ENCODE measurements at regions not wholly inside any gene's neighbourhood (a gene's known extent, or its start where the extent isn't known, plus 50 kb on each side); places are given as distances from the start of the nearest gene placed in this dataset.

DNA sequence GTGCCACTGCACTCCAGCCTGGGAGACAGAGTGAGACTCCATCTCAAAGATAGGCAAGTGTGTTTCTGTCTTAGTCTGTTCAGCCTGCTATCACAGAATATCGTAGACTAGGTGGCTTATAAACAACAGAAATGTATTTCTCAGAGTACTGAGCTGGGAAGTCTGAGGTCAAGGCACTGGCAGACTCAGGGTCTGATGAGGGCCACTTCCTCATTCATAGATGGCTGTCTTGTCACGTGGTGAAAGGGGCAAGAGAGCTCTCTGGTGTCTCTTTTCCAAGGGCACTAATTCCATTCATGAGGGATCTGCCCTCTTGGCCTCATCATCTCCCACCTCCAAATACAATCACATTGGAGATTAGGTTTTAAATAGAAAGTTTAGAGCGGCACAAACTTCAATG lies 95.6 kb upstream of the PHACTR3 start:
- H3K4me3 Mint-ChIP-seq = no peak overlapping the region
- TF ChIP-seq, protein P1, sequence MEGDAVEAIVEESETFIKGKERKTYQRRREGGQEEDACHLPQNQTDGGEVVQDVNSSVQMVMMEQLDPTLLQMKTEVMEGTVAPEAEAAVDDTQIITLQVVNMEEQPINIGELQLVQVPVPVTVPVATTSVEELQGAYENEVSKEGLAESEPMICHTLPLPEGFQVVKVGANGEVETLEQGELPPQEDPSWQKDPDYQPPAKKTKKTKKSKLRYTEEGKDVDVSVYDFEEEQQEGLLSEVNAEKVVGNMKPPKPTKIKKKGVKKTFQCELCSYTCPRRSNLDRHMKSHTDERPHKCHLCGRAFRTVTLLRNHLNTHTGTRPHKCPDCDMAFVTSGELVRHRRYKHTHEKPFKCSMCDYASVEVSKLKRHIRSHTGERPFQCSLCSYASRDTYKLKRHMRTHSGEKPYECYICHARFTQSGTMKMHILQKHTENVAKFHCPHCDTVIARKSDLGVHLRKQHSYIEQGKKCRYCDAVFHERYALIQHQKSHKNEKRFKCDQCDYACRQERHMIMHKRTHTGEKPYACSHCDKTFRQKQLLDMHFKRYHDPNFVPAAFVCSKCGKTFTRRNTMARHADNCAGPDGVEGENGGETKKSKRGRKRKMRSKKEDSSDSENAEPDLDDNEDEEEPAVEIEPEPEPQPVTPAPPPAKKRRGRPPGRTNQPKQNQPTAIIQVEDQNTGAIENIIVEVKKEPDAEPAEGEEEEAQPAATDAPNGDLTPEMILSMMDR (IDR thresholded peaks at IDR 0.05) = no peak

DNA sequence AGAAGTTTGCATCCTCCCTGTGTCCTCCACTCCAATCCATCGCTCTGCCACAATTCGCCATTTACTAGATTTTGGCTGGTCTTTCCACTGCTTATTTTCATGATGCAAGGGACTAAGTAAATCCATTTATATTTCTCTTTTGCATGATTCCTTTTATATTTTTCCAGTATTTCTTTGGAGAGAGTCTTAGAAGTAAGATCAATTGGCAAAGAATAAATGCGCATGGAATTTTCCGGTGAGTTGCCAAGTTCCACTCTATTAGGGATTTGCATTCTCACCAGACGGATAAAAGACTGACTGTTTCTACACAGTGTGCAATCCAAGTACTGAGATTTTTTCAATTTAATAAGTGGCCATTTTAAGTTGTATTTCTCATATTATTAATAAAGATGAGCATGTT lies 91.7 kb upstream of the PHACTR3 start:
- peaks cover 66% of the 10 kb centered on the region for H3K27me3 Mint-ChIP-seq (ENCODE audit: low read depth, poor library complexity)
- no peak for DNase-seq
- H3K4me1 Mint-ChIP-seq = peaks cover 28% of the 10 kb centered on the region
- H3K4me3 Mint-ChIP-seq = no peak overlapping the region
- H3K9me3 Mint-ChIP-seq = no peaks in the 10 kb centered on the region
- TF ChIP-seq, protein P1 (IDR thresholded peaks at IDR 0.05) = no peak
- no peaks in the 10 kb centered on the region for H3K36me3 Mint-ChIP-seq (ENCODE audit: low read depth)
- H3K27ac Mint-ChIP-seq = no peak overlapping the region

More for the DNA sequence above, 95.6 kb upstream of the PHACTR3 start:
- Mint-ChIP-seq H3K27me3 (ENCODE audit: low read depth, poor library complexity) (peaks cover 40% of the 10 kb centered on the region), H3K36me3 (ENCODE audit: low read depth) (no peaks in the 10 kb centered on the region), H3K27ac (no peak overlapping the region), H3K9me3 (peaks cover 5% of the 10 kb centered on the region), H3K4me1 (no peaks in the 10 kb centered on the region)
- DNase-seq = no peak

DNA sequence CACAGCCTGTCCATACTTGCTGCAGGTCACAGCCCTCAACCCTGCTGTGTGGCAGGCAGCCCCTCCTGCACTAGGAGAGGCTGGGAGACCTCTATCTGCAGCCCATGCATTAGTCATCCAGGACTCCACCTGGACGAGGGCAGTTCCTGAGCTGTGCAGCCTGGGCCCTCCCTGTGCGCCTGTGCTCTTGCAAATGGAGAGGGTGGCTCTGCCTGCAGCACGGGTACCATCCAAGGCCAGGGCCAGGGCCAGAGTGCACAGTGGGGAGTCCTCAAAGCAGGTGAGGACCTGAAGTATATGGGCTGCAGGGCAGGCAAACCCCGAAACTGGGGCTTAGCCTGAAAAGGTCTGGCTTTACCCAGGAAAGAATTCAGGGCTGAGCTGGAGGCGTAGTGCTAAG lies 89.8 kb upstream of the PHACTR3 start:
- H3K9me3 Mint-ChIP-seq = no peaks in the 10 kb centered on the region
- peaks cover 77% of the 10 kb centered on the region for H3K27me3 Mint-ChIP-seq (ENCODE audit: low read depth, poor library complexity)
- H3K4me3 Mint-ChIP-seq = no peak overlapping the region
- H3K27ac Mint-ChIP-seq = no peak overlapping the region
- no peaks in the 10 kb centered on the region for H3K36me3 Mint-ChIP-seq (ENCODE audit: low read depth)
- H3K4me1 Mint-ChIP-seq = peaks cover 28% of the 10 kb centered on the region
- TF ChIP-seq, protein P1 (IDR thresholded peaks at IDR 0.05) = no peak
- DNase-seq = no peak

DNA sequence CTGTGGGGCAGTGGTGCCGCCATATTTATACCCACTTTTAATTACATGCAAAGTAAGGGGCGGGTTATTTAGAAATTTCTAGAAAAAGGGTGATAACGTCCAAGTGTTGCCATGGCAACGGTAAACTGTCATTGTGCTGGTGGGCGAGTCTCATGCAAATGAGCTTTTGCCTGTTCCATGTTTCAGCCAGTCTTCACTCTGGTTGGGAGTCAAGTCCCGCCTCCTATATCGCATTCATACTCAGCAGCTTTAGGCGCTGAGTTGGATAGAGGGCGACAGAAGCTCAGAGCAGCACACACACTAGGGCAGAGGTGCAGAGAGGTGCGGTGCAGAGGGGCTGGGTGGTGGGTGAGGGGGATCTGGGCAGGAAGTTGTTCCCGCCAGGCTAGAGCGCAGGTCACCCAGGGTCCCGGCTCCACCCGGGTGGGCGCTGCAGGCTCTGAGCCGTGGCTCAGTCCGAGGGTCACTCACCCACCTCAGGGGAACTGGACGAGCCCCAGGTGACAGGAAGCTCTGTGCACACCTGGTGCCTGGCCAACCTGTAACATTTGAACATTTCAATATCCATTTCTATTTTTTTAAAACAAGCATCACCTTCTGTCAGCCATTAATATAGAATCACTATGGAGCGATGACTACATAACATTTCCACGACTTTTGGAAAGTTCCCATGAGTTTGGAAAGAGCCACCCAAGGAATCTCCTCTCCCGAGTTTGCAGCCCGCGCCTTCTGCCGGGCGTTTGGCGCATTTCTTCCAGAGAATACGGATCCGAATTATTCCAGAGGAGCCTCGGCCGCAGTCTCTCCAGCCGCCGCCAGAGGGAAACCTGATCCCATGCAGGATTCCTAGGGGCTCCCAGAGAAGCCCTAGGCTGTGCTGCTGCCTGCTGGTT lies 89.1 kb upstream of the PHACTR3 start:
- peak overlapping the region; percentile 75 for H3K4me3 Mint-ChIP-seq
- H3K9me3 Mint-ChIP-seq = no peaks in the 10 kb centered on the region
- H3K36me3 Mint-ChIP-seq (ENCODE audit: low read depth) = no peaks in the 10 kb centered on the region
- peak; percentile 89 for DNase-seq
- H3K4me1 Mint-ChIP-seq = peaks cover 28% of the 10 kb centered on the region
- H3K27ac Mint-ChIP-seq = no peak overlapping the region
- H3K27me3 Mint-ChIP-seq (ENCODE audit: low read depth, poor library complexity) = peaks cover 82% of the 10 kb centered on the region
- TF ChIP-seq, protein P1 (IDR thresholded peaks at IDR 0.05) = peak; percentile 90

DNA sequence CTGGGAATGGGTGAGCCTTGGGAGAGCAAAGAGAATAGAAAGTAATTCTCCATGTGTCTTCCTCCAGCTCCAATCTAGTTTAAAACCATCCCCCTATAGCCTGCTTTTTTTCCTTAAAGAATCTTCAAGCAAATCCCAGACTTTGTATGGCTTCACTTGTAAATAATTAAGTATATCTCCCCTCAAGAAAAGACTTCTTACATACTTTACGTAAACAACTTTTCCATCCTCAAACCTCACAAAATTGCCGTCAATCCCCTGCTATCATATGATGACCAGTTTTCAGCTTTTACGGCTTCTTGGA lies 88.5 kb upstream of the PHACTR3 start:
- H3K36me3 Mint-ChIP-seq (ENCODE audit: low read depth) = no peaks in the 10 kb centered on the region
- H3K4me3 Mint-ChIP-seq = peak overlapping the region; percentile 75
- no peak for DNase-seq
- no peak overlapping the region for H3K27ac Mint-ChIP-seq
- no peaks in the 10 kb centered on the region for H3K9me3 Mint-ChIP-seq
- H3K27me3 Mint-ChIP-seq (ENCODE audit: low read depth, poor library complexity) = peaks cover 85% of the 10 kb centered on the region
- TF ChIP-seq, protein P1 (IDR thresholded peaks at IDR 0.05) = peak; percentile 37
- H3K4me1 Mint-ChIP-seq = peaks cover 28% of the 10 kb centered on the region
